ENCODE measurements at regions not wholly inside any gene's neighbourhood (a gene's known extent, or its start where the extent isn't known, plus 50 kb on each side); places are given as distances from the start of the nearest gene placed in this dataset.

- H3K4me1 ChIP-seq = no peaks in the 10 kb centered on the region
- no peaks in the 10 kb centered on the region for H3K36me3 ChIP-seq
- DNase-seq = no peak
- no peaks in the 10 kb centered on the region for H3K27me3 ChIP-seq
- TF ChIP-seq CTCF (IDR thresholded peaks at IDR 0.05) = no peak
- no peak for TF ChIP-seq POLR2A (IDR thresholded peaks at IDR 0.05)
- H3K4me3 ChIP-seq = no peak overlapping the region
- no peak overlapping the region for H3K27ac ChIP-seq
- no peaks in the 10 kb centered on the region for H3K9me3 ChIP-seq
Observed at GRCh38 chr7:126001349-126001748, 1071.7 kb upstream of the POT1 start.

GRCh38 chr7:125984795-125985194 lies 1055.2 kb upstream of the POT1 start:
- no peak for DNase-seq
- Histone ChIP-seq H3K36me3 (no peaks in the 10 kb centered on the region), H3K4me1 (no peaks in the 10 kb centered on the region), H3K4me3 (no peak overlapping the region), H3K9me3 (no peaks in the 10 kb centered on the region), H3K27me3 (no peaks in the 10 kb centered on the region), H3K27ac (no peak overlapping the region)
- TF ChIP-seq CTCF (IDR thresholded peaks at IDR 0.05) (no peak), POLR2A (IDR thresholded peaks at IDR 0.05) (no peak)

- Histone ChIP-seq H3K27me3 (no peaks in the 10 kb centered on the region), H3K27ac (no peak overlapping the region), H3K9me3 (peaks cover 0 to 3% (median 0%) of the 10 kb centered on the region in 4 donors), H3K4me3 (no peak overlapping the region), H3K36me3 (no peaks in the 10 kb centered on the region), H3K4me1 (no peaks in the 10 kb centered on the region)
- TF ChIP-seq POLR2A (IDR thresholded peaks at IDR 0.05) (no peak), CTCF (IDR thresholded peaks at IDR 0.05) (no peak)
- DNase-seq = no peak
Observed at GRCh38 chr7:125971656-125972055, 1042.0 kb upstream of the POT1 start.

- DNase-seq = no peak
- Histone ChIP-seq H3K27ac (no peak overlapping the region), H3K27me3 (no peaks in the 10 kb centered on the region), H3K9me3 (peaks cover 0 to 3% (median 0%) of the 10 kb centered on the region in 4 donors), H3K36me3 (no peaks in the 10 kb centered on the region), H3K4me1 (no peaks in the 10 kb centered on the region), H3K4me3 (no peak overlapping the region)
- TF ChIP-seq CTCF (IDR thresholded peaks at IDR 0.05) = no peak
- no peak for TF ChIP-seq POLR2A (IDR thresholded peaks at IDR 0.05)
Observed at GRCh38 chr7:125966278-125967048, 1036.8 kb upstream of the POT1 start.

- no peaks in the 10 kb centered on the region for H3K27me3 ChIP-seq
- TF ChIP-seq POLR2A (IDR thresholded peaks at IDR 0.05) (no peak), CTCF (IDR thresholded peaks at IDR 0.05) (no peak)
- H3K4me1 ChIP-seq = no peaks in the 10 kb centered on the region
- H3K9me3 ChIP-seq = no peaks in the 10 kb centered on the region
- no peak for DNase-seq
- no peak overlapping the region for H3K4me3 ChIP-seq
- no peaks in the 10 kb centered on the region for H3K36me3 ChIP-seq
- no peak overlapping the region for H3K27ac ChIP-seq
Observed at GRCh38 chr7:125934955-125935354, 1005.3 kb upstream of the POT1 start.
